Neural crest cell (in vitro differentiated cells): ENCODE measurements at regions not wholly inside any gene's neighbourhood (a gene's known extent, or its start where the extent isn't known, plus 50 kb on each side); places are given as distances from the start of the nearest gene placed in this dataset.

Experiments
- DNase-seq: peaks from one replicate; pipeline ENCODE4 v3.0.0; 2021; ENCODE audit warnings: low read depth, mixed read lengths, low spot score
- H3K27ac Mint-ChIP-seq: one replicate; pipeline ENCODE4 v1.8.0; 2021; ENCODE audit warnings: mild to moderate bottlenecking, mixed read lengths; ENCODE audit not compliant: unreplicated experiment
- H3K27me3 Mint-ChIP-seq: 2 replicates; pipeline ENCODE4 v1.8.0; 2021; ENCODE audit warnings: low read depth, mild to moderate bottlenecking, mixed read lengths
- H3K36me3 Mint-ChIP-seq: 2 replicates; pipeline ENCODE4 v1.8.0; 2021; ENCODE audit warnings: low read depth, mild to moderate bottlenecking, mixed read lengths
- H3K4me1 Mint-ChIP-seq: 2 replicates; pipeline ENCODE4 v1.8.0; 2021; ENCODE audit warnings: mixed read lengths
- H3K4me3 Mint-ChIP-seq: one replicate; pipeline ENCODE4 v1.8.0; 2021; ENCODE audit warnings: mild to moderate bottlenecking, mixed read lengths
- H3K9me3 Mint-ChIP-seq: 2 replicates; pipeline ENCODE4 v1.8.0; 2021; ENCODE audit warnings: mixed read lengths
- CTCF ChIP-seq: fragments of 200-600 bp; sonication (generic); conservative IDR thresholded peaks from 2 replicates; pipeline ENCODE4 v1.5.0; 2021; ENCODE audit warnings: antibody characterized with exemption, mild to moderate bottlenecking

GRCh38 chr5:120923026-120923425 is 458.9 kb downstream of the PRR16 start:
- H3K36me3 Mint-ChIP-seq, result no peaks in the 10 kb centered on the region

GRCh38 chr5:120926471-120926870 is 462.4 kb downstream of the PRR16 start:
- DNase-seq, result no peak
- Mint-ChIP-seq H3K36me3 (no peaks in the 10 kb centered on the region), H3K4me1 (no peaks in the 10 kb centered on the region), H3K27ac (no peak overlapping the region), H3K9me3 (no peaks in the 10 kb centered on the region), H3K4me3 (no peak overlapping the region), H3K27me3 (no peaks in the 10 kb centered on the region)
- TF ChIP-seq CTCF, result no peak

More at GRCh38 chr5:120923026-120923425, 458.9 kb downstream of the PRR16 start:
- TF ChIP-seq CTCF, result no peak
- no peak overlapping the region for H3K27ac Mint-ChIP-seq
- DNase-seq, result no peak
- H3K27me3 Mint-ChIP-seq, result no peaks in the 10 kb centered on the region
- H3K4me1 Mint-ChIP-seq, result no peaks in the 10 kb centered on the region
- H3K4me3 Mint-ChIP-seq, result no peak overlapping the region
- H3K9me3 Mint-ChIP-seq, result no peaks in the 10 kb centered on the region

- Mint-ChIP-seq H3K4me1 (no peaks in the 10 kb centered on the region), H3K27ac (no peak overlapping the region), H3K27me3 (no peaks in the 10 kb centered on the region), H3K4me3 (no peak overlapping the region), H3K9me3 (no peaks in the 10 kb centered on the region), H3K36me3 (no peaks in the 10 kb centered on the region)
- no peak for DNase-seq
- TF ChIP-seq CTCF, result no peak
Measured at GRCh38 chr5:120927950-120928530, 463.9 kb downstream of the PRR16 start.

GRCh38 chr5:120932480-120932879 is 468.4 kb downstream of the PRR16 start:
- DNase-seq, result no peak
- Mint-ChIP-seq H3K27me3 (no peaks in the 10 kb centered on the region), H3K36me3 (no peaks in the 10 kb centered on the region)

GRCh38 chr5:120934031-120934430 is 469.9 kb downstream of the PRR16 start:
- Mint-ChIP-seq H3K27me3 (no peaks in the 10 kb centered on the region), H3K9me3 (no peaks in the 10 kb centered on the region), H3K4me3 (no peak overlapping the region), H3K36me3 (no peaks in the 10 kb centered on the region), H3K27ac (no peak overlapping the region), H3K4me1 (no peaks in the 10 kb centered on the region)
- TF ChIP-seq CTCF, result no peak
- no peak for DNase-seq

More at GRCh38 chr5:120932480-120932879, 468.4 kb downstream of the PRR16 start:
- no peak for TF ChIP-seq CTCF
- Mint-ChIP-seq H3K4me3 (no peak overlapping the region), H3K27ac (no peak overlapping the region), H3K4me1 (no peaks in the 10 kb centered on the region), H3K9me3 (no peaks in the 10 kb centered on the region)
